Colonic mucosa (tissue), 4 donors: ENCODE measurements at regions not wholly inside any gene's neighbourhood (a gene's known extent, or its start where the extent isn't known, plus 50 kb on each side); places are given as distances from the start of the nearest gene placed in this dataset.

Experiments
- DNase-seq: peaks from one replicate; pipeline ENCODE4 v3.0.0-alpha.2; 2020
- H3K27ac ChIP-seq: fragments of 200-600 bp; one replicate; pipeline ENCODE4 v1.8.0; 2021
- H3K27me3 ChIP-seq: fragments of 200-600 bp; one replicate; pipeline ENCODE4 v1.8.0; 2021
- H3K36me3 ChIP-seq: fragments of 200-600 bp; one replicate; pipeline ENCODE4 v1.8.0; 2021
- H3K4me1 ChIP-seq: fragments of 200-600 bp; one replicate; pipeline ENCODE4 v1.8.0; 2021; ENCODE audit warnings: mild to moderate bottlenecking
- H3K4me3 ChIP-seq: fragments of 200-600 bp; one replicate; pipeline ENCODE4 v1.8.0; 2021
- H3K9ac ChIP-seq, 2 donors: one replicate each; pipeline ENCODE4 v1.7.0; 2013; ENCODE audit warnings: control low read depth in 2 of 2, low read depth in 2 of 2, low read length in 2 of 2
- H3K9me3 ChIP-seq: fragments of 200-600 bp; one replicate; pipeline ENCODE4 v1.8.0; 2021
- CTCF ChIP-seq: fragments of 200-600 bp; IDR thresholded peaks from one replicate; pipeline ENCODE4 v1.8.0; 2022; ENCODE audit warnings: antibody characterized with exemption, mild to moderate bottlenecking
- intact Hi-C: fragments of 100-400 bp; cut with DNase I; formaldehyde crosslinking; loops from one replicate; pipeline ENCODE4 v1.14.1; 2022
- donor health status: healthy.
- donor health status: DM: no; HTN: no; CAD: no.
- donor health status: DM: no; HTN: no; CAD: no.

- Histone ChIP-seq H3K36me3 (no peaks in the 10 kb centered on the region), H3K27me3 (no peaks in the 10 kb centered on the region), H3K9ac (no peak overlapping the region), H3K27ac (no peak overlapping the region), H3K4me1 (no peaks in the 10 kb centered on the region), H3K4me3 (no peak overlapping the region), H3K9me3 (no peaks in the 10 kb centered on the region)
- no peak for DNase-seq
- TF ChIP-seq CTCF: no peak
- intact Hi-C loops: no loop called here
Observed at GRCh38 chr2:144679942-144680341, 160.0 kb upstream of the ZEB2 start.

- TF ChIP-seq CTCF: no peak
- intact Hi-C loops: no loop called here
- Histone ChIP-seq H3K27me3 (no peaks in the 10 kb centered on the region), H3K4me1 (no peaks in the 10 kb centered on the region), H3K9ac (no peak overlapping the region), H3K36me3 (no peaks in the 10 kb centered on the region), H3K9me3 (no peaks in the 10 kb centered on the region), H3K27ac (no peak overlapping the region), H3K4me3 (no peak overlapping the region)
- DNase-seq: no peak
Observed at GRCh38 chr2:144678736-144679135, 158.8 kb upstream of the ZEB2 start.

- Histone ChIP-seq H3K4me3 (no peak overlapping the region), H3K4me1 (no peaks in the 10 kb centered on the region), H3K27me3 (no peaks in the 10 kb centered on the region), H3K36me3 (no peaks in the 10 kb centered on the region), H3K9me3 (no peaks in the 10 kb centered on the region), H3K9ac (no peak overlapping the region), H3K27ac (no peak overlapping the region)
- TF ChIP-seq CTCF: no peak
- intact Hi-C loops: no loop called here
- DNase-seq: no peak
Observed at GRCh38 chr2:144675731-144676130, 155.8 kb upstream of the ZEB2 start.

- H3K4me3 ChIP-seq: no peak overlapping the region
- H3K36me3 ChIP-seq: no peaks in the 10 kb centered on the region
- TF ChIP-seq CTCF: no peak
- intact Hi-C loops: no loop called here
- no peak for DNase-seq
- no peak overlapping the region for H3K9ac ChIP-seq
- H3K9me3 ChIP-seq: no peaks in the 10 kb centered on the region
- no peak overlapping the region for H3K27ac ChIP-seq
- H3K4me1 ChIP-seq: no peaks in the 10 kb centered on the region
- no peaks in the 10 kb centered on the region for H3K27me3 ChIP-seq
Observed at GRCh38 chr2:144675331-144675730, 155.4 kb upstream of the ZEB2 start.

- no peaks in the 10 kb centered on the region for H3K36me3 ChIP-seq
- no peak overlapping the region for H3K9ac ChIP-seq
- intact Hi-C loops: no loop called here
- DNase-seq: no peak
- no peaks in the 10 kb centered on the region for H3K4me1 ChIP-seq
- H3K9me3 ChIP-seq: no peaks in the 10 kb centered on the region
- H3K4me3 ChIP-seq: no peak overlapping the region
- H3K27me3 ChIP-seq: no peaks in the 10 kb centered on the region
- no peak for TF ChIP-seq CTCF
- H3K27ac ChIP-seq: no peak overlapping the region
Observed at GRCh38 chr2:144674071-144674470, 154.2 kb upstream of the ZEB2 start.

- Histone ChIP-seq H3K4me3 (no peak overlapping the region), H3K9me3 (no peaks in the 10 kb centered on the region), H3K4me1 (no peaks in the 10 kb centered on the region), H3K27me3 (no peaks in the 10 kb centered on the region), H3K27ac (no peak overlapping the region), H3K9ac (no peak overlapping the region), H3K36me3 (no peaks in the 10 kb centered on the region)
- no peak for DNase-seq
- intact Hi-C loops: no loop called here
- no peak for TF ChIP-seq CTCF
Observed at GRCh38 chr2:144673456-144673855, 153.5 kb upstream of the ZEB2 start.
